Activated naive CD4-positive, alpha-beta T cell treated with anti-CD3 and anti-CD28 coated beads, Interleukin-2, amount 10 ng/mL, durations not matched to agents 7 days and 5 days (primary cell): ENCODE measurements at regions not wholly inside any gene's neighbourhood (a gene's known extent, or its start where the extent isn't known, plus 50 kb on each side); places are given as distances from the start of the nearest gene placed in this dataset.

Source experiments
- CTCF ChIA-PET: fragments of 350-600 bp; sonication (Branson Sonifier 250); formaldehyde crosslinking; loops from one replicate; lab custom pipeline; 2021; ENCODE audit warnings: antibody characterized with exemption; lab: Charles Lee
- DNase-seq: peaks from one replicate; pipeline ENCODE4 v3.0.0-alpha.2; 2020
- H3K27ac Mint-ChIP-seq: one replicate; pipeline ENCODE4 v1.8.0; 2021; ENCODE audit warnings: mild to moderate bottlenecking, moderate library complexity, mixed read lengths
- H3K27me3 Mint-ChIP-seq: one replicate; pipeline ENCODE4 v1.8.0; 2021; ENCODE audit warnings: mild to moderate bottlenecking, mixed read lengths
- H3K36me3 Mint-ChIP-seq: one replicate; pipeline ENCODE4 v1.8.0; 2021; ENCODE audit warnings: mixed read lengths
- H3K4me1 Mint-ChIP-seq: one replicate; pipeline ENCODE4 v1.8.0; 2021; ENCODE audit warnings: mixed read lengths
- H3K4me3 Mint-ChIP-seq: one replicate; pipeline ENCODE4 v1.8.0; 2021; ENCODE audit warnings: mild to moderate bottlenecking, moderate library complexity, mixed read lengths
- H3K9me3 Mint-ChIP-seq: one replicate; pipeline ENCODE4 v1.8.0; 2021; ENCODE audit warnings: mixed read lengths

- peaks cover 4% of the 10 kb centered on the region for H3K9me3 Mint-ChIP-seq
Observed at GRCh38 chr15:38614621-38615020, 50.0 kb upstream of the RASGRP1 start.

GRCh38 chr15:38617831-38618230 is 53.2 kb upstream of the RASGRP1 start:
- Mint-ChIP-seq H3K27ac (no peak overlapping the region), H3K27me3 (peaks cover 17% of the 10 kb centered on the region), H3K9me3 (no peaks in the 10 kb centered on the region), H3K4me3 (no peak overlapping the region), H3K4me1 (peaks cover 19% of the 10 kb centered on the region), H3K36me3 (peaks cover 5% of the 10 kb centered on the region)
- no peak for DNase-seq
- CTCF ChIA-PET = no interaction called here

More at GRCh38 chr15:38614621-38615020, 50.0 kb upstream of the RASGRP1 start:
- H3K4me3 Mint-ChIP-seq = no peak overlapping the region
- H3K4me1 Mint-ChIP-seq = peaks cover 40% of the 10 kb centered on the region
- CTCF ChIA-PET = interaction anchor here (2.2 kb wide), 1 partner anchor 12 kb away, joined by 6 read pairs; no protein-coding TSS in a partner anchor
- no peak for DNase-seq
- peaks cover 5% of the 10 kb centered on the region for H3K27me3 Mint-ChIP-seq
- H3K27ac Mint-ChIP-seq = no peak overlapping the region
- H3K36me3 Mint-ChIP-seq = peaks cover 6% of the 10 kb centered on the region

- CTCF ChIA-PET = no interaction called here
- Mint-ChIP-seq H3K9me3 (no peaks in the 10 kb centered on the region), H3K4me1 (peaks cover 13% of the 10 kb centered on the region), H3K4me3 (no peak overlapping the region), H3K27ac (no peak overlapping the region), H3K36me3 (peaks cover 3% of the 10 kb centered on the region), H3K27me3 (peaks cover 21% of the 10 kb centered on the region)
- no peak for DNase-seq
Observed at GRCh38 chr15:38618242-38618955, 53.8 kb upstream of the RASGRP1 start.

GRCh38 chr15:38620098-38620497 is 55.5 kb upstream of the RASGRP1 start:
- no peak overlapping the region for H3K4me3 Mint-ChIP-seq
- H3K27ac Mint-ChIP-seq = no peak overlapping the region
- DNase-seq = no peak
- H3K27me3 Mint-ChIP-seq = peaks cover 20% of the 10 kb centered on the region
- CTCF ChIA-PET = no interaction called here
- peaks cover 3% of the 10 kb centered on the region for H3K36me3 Mint-ChIP-seq
- H3K9me3 Mint-ChIP-seq = no peaks in the 10 kb centered on the region
- H3K4me1 Mint-ChIP-seq = peaks cover 11% of the 10 kb centered on the region

- DNase-seq = no peak
- Mint-ChIP-seq H3K36me3 (peaks cover 3% of the 10 kb centered on the region), H3K27me3 (peaks cover 16% of the 10 kb centered on the region), H3K9me3 (peaks cover 2% of the 10 kb centered on the region), H3K4me1 (peaks cover 14% of the 10 kb centered on the region), H3K27ac (no peak overlapping the region), H3K4me3 (no peak overlapping the region)
- CTCF ChIA-PET = interaction anchor here (1.0 to 1.6 kb wide), 2 partner anchors 57 to 70 kb away, joined by 4 to 6 read pairs; partner anchors contain the start of gene RASGRP1
Observed at GRCh38 chr15:38620851-38621594, 56.4 kb upstream of the RASGRP1 start.

- no peak for DNase-seq
- CTCF ChIA-PET = no interaction called here
- Mint-ChIP-seq H3K4me1 (peaks cover 27% of the 10 kb centered on the region), H3K27ac (no peak overlapping the region), H3K36me3 (peaks cover 3% of the 10 kb centered on the region), H3K9me3 (peaks cover 2% of the 10 kb centered on the region), H3K4me3 (no peak overlapping the region), H3K27me3 (peaks cover 16% of the 10 kb centered on the region)
Observed at GRCh38 chr15:38622304-38622703, 57.7 kb upstream of the RASGRP1 start.

- no peak overlapping the region for H3K4me3 Mint-ChIP-seq
- H3K4me1 Mint-ChIP-seq = peaks cover 30% of the 10 kb centered on the region
- CTCF ChIA-PET = no interaction called here
- DNase-seq = no peak
- peaks cover 16% of the 10 kb centered on the region for H3K27me3 Mint-ChIP-seq
- no peak overlapping the region for H3K27ac Mint-ChIP-seq
- peaks cover 3% of the 10 kb centered on the region for H3K36me3 Mint-ChIP-seq
- peaks cover 2% of the 10 kb centered on the region for H3K9me3 Mint-ChIP-seq
Observed at GRCh38 chr15:38622908-38623307, 58.3 kb upstream of the RASGRP1 start.

GRCh38 chr15:38623744-38624143 is 59.1 kb upstream of the RASGRP1 start:
- Mint-ChIP-seq H3K4me1 (peaks cover 35% of the 10 kb centered on the region), H3K9me3 (peaks cover 2% of the 10 kb centered on the region), H3K36me3 (peaks cover 3% of the 10 kb centered on the region), H3K27me3 (peaks cover 16% of the 10 kb centered on the region), H3K27ac (no peak overlapping the region), H3K4me3 (no peak overlapping the region)
- DNase-seq = no peak
- CTCF ChIA-PET = interaction anchor here (0.9 to 1.0 kb wide), 3 partner anchors 8 to 59 kb away, joined by 3 read pairs; no protein-coding TSS in a partner anchor

GRCh38 chr15:38624244-38625205 is 59.9 kb upstream of the RASGRP1 start:
- Mint-ChIP-seq H3K4me3 (no peak overlapping the region), H3K9me3 (peaks cover 2% of the 10 kb centered on the region)

GRCh38 chr15:38625886-38626285 is 61.3 kb upstream of the RASGRP1 start:
- DNase-seq = no peak
- H3K9me3 Mint-ChIP-seq = peaks cover 2% of the 10 kb centered on the region
- no peak overlapping the region for H3K27ac Mint-ChIP-seq
- peaks cover 3% of the 10 kb centered on the region for H3K36me3 Mint-ChIP-seq
- no peak overlapping the region for H3K4me3 Mint-ChIP-seq
- peaks cover 9% of the 10 kb centered on the region for H3K27me3 Mint-ChIP-seq
- peaks cover 38% of the 10 kb centered on the region for H3K4me1 Mint-ChIP-seq
- CTCF ChIA-PET = interaction anchor here (0.8 to 2.2 kb wide), 10 partner anchors 10 to 73 kb away, joined by 3 to 8 read pairs (median 4); partner anchors contain the start of gene RASGRP1

More at GRCh38 chr15:38624244-38625205, 59.9 kb upstream of the RASGRP1 start:
- Mint-ChIP-seq H3K27me3 (peaks cover 16% of the 10 kb centered on the region), H3K4me1 (peaks cover 39% of the 10 kb centered on the region), H3K36me3 (peaks cover 3% of the 10 kb centered on the region), H3K27ac (no peak overlapping the region)
- CTCF ChIA-PET = interaction anchor here (0.6 to 1.4 kb wide), 5 partner anchors 9 to 65 kb away, joined by 3 read pairs; no protein-coding TSS in a partner anchor
- no peak for DNase-seq

GRCh38 chr15:38626443-38627050 is 61.9 kb upstream of the RASGRP1 start:
- no peak for DNase-seq
- Mint-ChIP-seq H3K9me3 (peaks cover 2% of the 10 kb centered on the region), H3K36me3 (no peaks in the 10 kb centered on the region)

GRCh38 chr15:38627689-38628277 is 63.2 kb upstream of the RASGRP1 start:
- H3K9me3 Mint-ChIP-seq = peaks cover 2% of the 10 kb centered on the region
- no peak overlapping the region for H3K27ac Mint-ChIP-seq
- no peak overlapping the region for H3K4me3 Mint-ChIP-seq
- CTCF ChIA-PET = interaction anchor here (1.2 to 2.2 kb wide), 2 partner anchors 62 to 64 kb away, joined by 3 to 7 read pairs; partner anchors contain the start of gene RASGRP1
- H3K36me3 Mint-ChIP-seq = no peaks in the 10 kb centered on the region
- peaks cover 46% of the 10 kb centered on the region for H3K4me1 Mint-ChIP-seq
- DNase-seq = no peak
- peaks cover 4% of the 10 kb centered on the region for H3K27me3 Mint-ChIP-seq

More at GRCh38 chr15:38626443-38627050, 61.9 kb upstream of the RASGRP1 start:
- no peak overlapping the region for H3K27ac Mint-ChIP-seq
- H3K4me3 Mint-ChIP-seq = no peak overlapping the region
- CTCF ChIA-PET = interaction anchor here (0.8 to 2.2 kb wide), 12 partner anchors 11 to 186 kb away, joined by 3 to 8 read pairs (median 4); partner anchors contain the start of gene RASGRP1
- H3K27me3 Mint-ChIP-seq = peaks cover 8% of the 10 kb centered on the region
- peaks cover 41% of the 10 kb centered on the region for H3K4me1 Mint-ChIP-seq
